ENCODE measurements at regions not wholly inside any gene's neighbourhood (a gene's known extent, or its start where the extent isn't known, plus 50 kb on each side); places are given as distances from the start of the nearest gene placed in this dataset.
A peak's percentile ranks its signal among the peaks of the same experiment; 100 is the strongest.
"Not testable (repeated sequence)": the region's sequence is repeated elsewhere in the genome, so short reads cannot be mapped to it uniquely, and the experiment has no call there.

- not testable (repeated sequence) for DNase-seq (ENCODE audit: low read depth in 3 of 3)
Observed at GRCh38 chr4:4032364-4032763, 194.4 kb downstream of the OTOP1 start.

- not testable (repeated sequence) for DNase-seq (ENCODE audit: low read depth in 3 of 3)
Observed at GRCh38 chr4:4032801-4033605, 193.7 kb downstream of the OTOP1 start.

GRCh38 chr4:4037399-4038138 is 189.2 kb downstream of the OTOP1 start:
- DNase-seq (ENCODE audit: low read depth in 3 of 3) = not testable (repeated sequence)

- not testable (repeated sequence) for DNase-seq (ENCODE audit: low read depth in 3 of 3)
Observed at GRCh38 chr4:4045823-4046222, 180.9 kb downstream of the OTOP1 start.

- DNase-seq (ENCODE audit: low read depth in 3 of 3) = not testable (repeated sequence)
Observed at GRCh38 chr4:4046686-4047085, 180.0 kb downstream of the OTOP1 start.

GRCh38 chr4:4047202-4047601 is 179.5 kb downstream of the OTOP1 start:
- DNase-seq (ENCODE audit: low read depth in 3 of 3) = not testable (repeated sequence)

- not testable (repeated sequence) for DNase-seq (ENCODE audit: low read depth in 3 of 3)
Observed at GRCh38 chr4:4048227-4048626, 178.5 kb downstream of the OTOP1 start.

GRCh38 chr4:4050781-4051180 is 175.9 kb downstream of the OTOP1 start:
- DNase-seq (ENCODE audit: low read depth in 3 of 3) = not testable (repeated sequence)

GRCh38 chr4:4052933-4053332 is 173.8 kb downstream of the OTOP1 start:
- not testable (repeated sequence) for DNase-seq (ENCODE audit: low read depth in 3 of 3)

GRCh38 chr4:4057226-4057625 is 169.5 kb downstream of the OTOP1 start:
- DNase-seq (ENCODE audit: low read depth in 3 of 3) = not testable (repeated sequence)

- DNase-seq (ENCODE audit: low read depth in 3 of 3) = not testable (repeated sequence)
Observed at GRCh38 chr4:4084171-4084570, 142.6 kb downstream of the OTOP1 start.

GRCh38 chr4:4089716-4090419 is 136.9 kb downstream of the OTOP1 start:
- not testable (repeated sequence) for DNase-seq (ENCODE audit: low read depth in 3 of 3)

- not testable (repeated sequence) for DNase-seq (ENCODE audit: low read depth in 3 of 3)
Observed at GRCh38 chr4:4090720-4091119, 136.0 kb downstream of the OTOP1 start.

GRCh38 chr4:4092159-4092558 is 134.6 kb downstream of the OTOP1 start:
- not testable (repeated sequence) for DNase-seq (ENCODE audit: low read depth in 3 of 3)

GRCh38 chr4:4099610-4100009 is 127.1 kb downstream of the OTOP1 start:
- not testable (repeated sequence) for DNase-seq (ENCODE audit: low read depth in 3 of 3)

- not testable (repeated sequence) for DNase-seq (ENCODE audit: low read depth in 3 of 3)
Observed at GRCh38 chr4:4106923-4107322, 119.8 kb downstream of the OTOP1 start.

GRCh38 chr4:4107411-4108107 is 119.2 kb downstream of the OTOP1 start:
- peak; percentile 45 to 72 (median 50) for DNase-seq (ENCODE audit: low read depth in 3 of 3)

- DNase-seq (ENCODE audit: low read depth in 3 of 3) = not testable (repeated sequence)
Observed at GRCh38 chr4:4115381-4115780, 111.3 kb downstream of the OTOP1 start.

GRCh38 chr4:4116901-4117300 is 109.8 kb downstream of the OTOP1 start:
- not testable (repeated sequence) for DNase-seq (ENCODE audit: low read depth in 3 of 3)

GRCh38 chr4:4134368-4134767 is 92.4 kb downstream of the OTOP1 start:
- not testable (repeated sequence) for DNase-seq (ENCODE audit: low read depth in 3 of 3)

GRCh38 chr4:4136621-4137020 is 90.1 kb downstream of the OTOP1 start:
- DNase-seq (ENCODE audit: low read depth in 3 of 3) = not testable (repeated sequence)
